SIG-M5 treated with dmso at 0.1 percent for 504 hours (cell line): ENCODE measurements at regions not wholly inside any gene's neighbourhood (a gene's known extent, or its start where the extent isn't known, plus 50 kb on each side); places are given as distances from the start of the nearest gene placed in this dataset.

Experiments
- DNase-seq: peaks from one replicate; lab custom pipeline; 2025; ENCODE audit not compliant: unreplicated experiment; lab: John Stamatoyannopoulos, UW

- DNase-seq, result no peak
These were observed 396.5 kb downstream of the ANXA1 start for GRCh38 chr9:73548201-73548600.

- no peak for DNase-seq
These were observed 398.3 kb downstream of the ANXA1 start for GRCh38 chr9:73549991-73550390.

- no peak for DNase-seq
These were observed 401.6 kb downstream of the ANXA1 start for GRCh38 chr9:73553295-73553694.

GRCh38 chr9:73558471-73558870, 406.8 kb downstream of the ANXA1 start:
- no peak for DNase-seq

- DNase-seq, result no peak
These were observed 413.4 kb downstream of the ANXA1 start for GRCh38 chr9:73565026-73565425.

GRCh38 chr9:73565833-73566465, 414.3 kb downstream of the ANXA1 start:
- peak; percentile 1 for DNase-seq

GRCh38 chr9:73566627-73567026, 415.0 kb downstream of the ANXA1 start:
- DNase-seq, result no peak

- no peak for DNase-seq
These were observed 421.6 kb downstream of the ANXA1 start for GRCh38 chr9:73573235-73573634.

- no peak for DNase-seq
These were observed 423.7 kb downstream of the ANXA1 start for GRCh38 chr9:73575101-73576060.

GRCh38 chr9:73577848-73578247, 426.2 kb downstream of the ANXA1 start:
- DNase-seq, result no peak

GRCh38 chr9:73579823-73580222, 428.2 kb downstream of the ANXA1 start:
- no peak for DNase-seq

- DNase-seq, result no peak
These were observed 431.9 kb downstream of the ANXA1 start for GRCh38 chr9:73583576-73583975.

GRCh38 chr9:73595036-73595545, 443.4 kb downstream of the ANXA1 start:
- DNase-seq, result no peak

GRCh38 chr9:73596321-73596720, 444.7 kb downstream of the ANXA1 start:
- DNase-seq, result no peak

GRCh38 chr9:73597039-73597438, 445.4 kb downstream of the ANXA1 start:
- no peak for DNase-seq

- DNase-seq, result no peak
These were observed 446.1 kb downstream of the ANXA1 start for GRCh38 chr9:73597771-73598170.

GRCh38 chr9:73609381-73609780, 457.7 kb downstream of the ANXA1 start:
- no peak for DNase-seq

- no peak for DNase-seq
These were observed 459.4 kb downstream of the ANXA1 start for GRCh38 chr9:73611032-73611431.

- DNase-seq, result no peak
These were observed 461.5 kb downstream of the ANXA1 start for GRCh38 chr9:73613092-73613701.

GRCh38 chr9:73615557-73615956, 463.9 kb downstream of the ANXA1 start:
- DNase-seq, result no peak

GRCh38 chr9:73617586-73617985, 465.9 kb downstream of the ANXA1 start:
- no peak for DNase-seq

GRCh38 chr9:73640971-73641370, 489.3 kb downstream of the ANXA1 start:
- DNase-seq, result no peak
